Inflammatory macrophage treated with lipopolysaccharide for 4 hours (primary cell): ENCODE measurements at regions not wholly inside any gene's neighbourhood (a gene's known extent, or its start where the extent isn't known, plus 50 kb on each side); places are given as distances from the start of the nearest gene placed in this dataset.
"Not testable (repeated sequence)": the region's sequence is repeated elsewhere in the genome, so short reads cannot be mapped to it uniquely, and the experiment has no call there.

Source experiments
- DNase-seq: peaks from one replicate; pipeline ENCODE4 v3.0.0-alpha.2; 2020

GRCh38 chr4:158410272-158410671 lies 111.4 kb upstream of the RXFP1 start:
- no peak for DNase-seq

GRCh38 chr4:158411269-158411668 lies 110.4 kb upstream of the RXFP1 start:
- DNase-seq, result no peak

- peak; percentile 1 for DNase-seq
Measured at GRCh38 chr4:158418679-158419078, 103.0 kb upstream of the RXFP1 start.

- DNase-seq, result no peak
Measured at GRCh38 chr4:158420782-158421181, 100.9 kb upstream of the RXFP1 start.

GRCh38 chr4:158422546-158422945 lies 99.1 kb upstream of the RXFP1 start:
- DNase-seq, result no peak

GRCh38 chr4:158428242-158428641 lies 93.4 kb upstream of the RXFP1 start:
- no peak for DNase-seq

- DNase-seq, result no peak
Measured at GRCh38 chr4:158442736-158443135, 78.9 kb upstream of the RXFP1 start.

- DNase-seq, result no peak
Measured at GRCh38 chr4:158443731-158444130, 78.0 kb upstream of the RXFP1 start.

- no peak for DNase-seq
Measured at GRCh38 chr4:158444621-158445020, 77.1 kb upstream of the RXFP1 start.

GRCh38 chr4:158446106-158446505 lies 75.6 kb upstream of the RXFP1 start:
- DNase-seq, result no peak

- DNase-seq, result no peak
Measured at GRCh38 chr4:158450741-158451140, 70.9 kb upstream of the RXFP1 start.

- not testable (repeated sequence) for DNase-seq
Measured at GRCh38 chr4:158452116-158452515, 69.6 kb upstream of the RXFP1 start.

- no peak for DNase-seq
Measured at GRCh38 chr4:158458271-158458895, 63.3 kb upstream of the RXFP1 start.

GRCh38 chr4:158459085-158459820 lies 62.4 kb upstream of the RXFP1 start:
- DNase-seq, result no peak

GRCh38 chr4:158461336-158461735 lies 60.3 kb upstream of the RXFP1 start:
- DNase-seq, result no peak

GRCh38 chr4:158462611-158463010 lies 59.1 kb upstream of the RXFP1 start:
- DNase-seq, result no peak
